Progenitor cell of endocrine pancreas (in vitro differentiated cells): ENCODE measurements at regions not wholly inside any gene's neighbourhood (a gene's known extent, or its start where the extent isn't known, plus 50 kb on each side); places are given as distances from the start of the nearest gene placed in this dataset.
"Not testable (repeated sequence)": the region's sequence is repeated elsewhere in the genome, so short reads cannot be mapped to it uniquely, and the experiment has no call there.

Experiments
- DNase-seq: peaks from one replicate; pipeline ENCODE4 v3.0.0; 2021; ENCODE audit warnings: low spot score; ENCODE audit not compliant: unreplicated experiment
- H3K27ac Mint-ChIP-seq: 2 replicates; pipeline ENCODE4 v1.8.0; 2021; ENCODE audit warnings: mild to moderate bottlenecking, moderate library complexity, mixed read lengths
- H3K27me3 Mint-ChIP-seq: 2 replicates; pipeline ENCODE4 v1.8.0; 2021; ENCODE audit warnings: mixed read lengths
- H3K36me3 Mint-ChIP-seq: 2 replicates; pipeline ENCODE4 v1.8.0; 2022; ENCODE audit warnings: mixed read lengths; ENCODE audit not compliant: insufficient read depth
- H3K4me1 Mint-ChIP-seq: 2 replicates; pipeline ENCODE4 v1.8.0; 2021; ENCODE audit warnings: low read depth, mixed read lengths
- H3K4me3 Mint-ChIP-seq: 2 replicates; pipeline ENCODE4 v1.8.0; 2021; ENCODE audit warnings: low read depth, mild to moderate bottlenecking, moderate library complexity, mixed read lengths
- H3K9me3 Mint-ChIP-seq: 2 replicates; pipeline ENCODE4 v1.8.0; 2021; ENCODE audit warnings: low read depth, mixed read lengths
- TF ChIP-seq, protein P1 (sequence below): fragments of 200-600 bp; sonication (generic); IDR thresholded peaks from one replicate; pipeline ENCODE4 v1.5.0; 2021; ENCODE audit warnings: antibody characterized with exemption, mild to moderate bottlenecking; ENCODE audit not compliant: unreplicated experiment

DNA sequence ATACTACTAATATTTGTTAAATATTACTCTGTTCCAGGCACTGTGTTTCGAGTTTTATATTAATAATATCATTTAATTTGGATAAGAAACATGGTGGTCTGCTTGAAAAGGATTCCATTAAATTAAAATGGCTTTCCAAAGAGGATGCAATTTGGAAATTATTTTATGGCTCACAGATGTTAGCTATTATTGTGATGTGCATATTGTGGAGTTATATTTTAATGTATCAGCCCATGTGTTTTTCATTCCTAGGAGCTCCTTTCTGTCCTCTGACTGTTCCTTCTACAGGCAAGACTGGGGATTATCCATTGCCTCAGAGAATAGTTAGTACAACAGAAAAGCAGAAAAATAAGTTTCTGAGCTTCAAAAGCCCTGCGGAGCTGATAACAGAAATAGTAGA lies 376.7 kb upstream of the PDZRN3 start:
- Mint-ChIP-seq H3K4me3 (no peak overlapping the region), H3K36me3 (no peaks in the 10 kb centered on the region), H3K27ac (no peak overlapping the region), H3K4me1 (peaks cover 13% of the 10 kb centered on the region), H3K9me3 (peaks cover 3% of the 10 kb centered on the region), H3K27me3 (peaks cover 2% of the 10 kb centered on the region)
- TF ChIP-seq, protein P1, sequence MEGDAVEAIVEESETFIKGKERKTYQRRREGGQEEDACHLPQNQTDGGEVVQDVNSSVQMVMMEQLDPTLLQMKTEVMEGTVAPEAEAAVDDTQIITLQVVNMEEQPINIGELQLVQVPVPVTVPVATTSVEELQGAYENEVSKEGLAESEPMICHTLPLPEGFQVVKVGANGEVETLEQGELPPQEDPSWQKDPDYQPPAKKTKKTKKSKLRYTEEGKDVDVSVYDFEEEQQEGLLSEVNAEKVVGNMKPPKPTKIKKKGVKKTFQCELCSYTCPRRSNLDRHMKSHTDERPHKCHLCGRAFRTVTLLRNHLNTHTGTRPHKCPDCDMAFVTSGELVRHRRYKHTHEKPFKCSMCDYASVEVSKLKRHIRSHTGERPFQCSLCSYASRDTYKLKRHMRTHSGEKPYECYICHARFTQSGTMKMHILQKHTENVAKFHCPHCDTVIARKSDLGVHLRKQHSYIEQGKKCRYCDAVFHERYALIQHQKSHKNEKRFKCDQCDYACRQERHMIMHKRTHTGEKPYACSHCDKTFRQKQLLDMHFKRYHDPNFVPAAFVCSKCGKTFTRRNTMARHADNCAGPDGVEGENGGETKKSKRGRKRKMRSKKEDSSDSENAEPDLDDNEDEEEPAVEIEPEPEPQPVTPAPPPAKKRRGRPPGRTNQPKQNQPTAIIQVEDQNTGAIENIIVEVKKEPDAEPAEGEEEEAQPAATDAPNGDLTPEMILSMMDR = no peak
- DNase-seq = no peak

DNA sequence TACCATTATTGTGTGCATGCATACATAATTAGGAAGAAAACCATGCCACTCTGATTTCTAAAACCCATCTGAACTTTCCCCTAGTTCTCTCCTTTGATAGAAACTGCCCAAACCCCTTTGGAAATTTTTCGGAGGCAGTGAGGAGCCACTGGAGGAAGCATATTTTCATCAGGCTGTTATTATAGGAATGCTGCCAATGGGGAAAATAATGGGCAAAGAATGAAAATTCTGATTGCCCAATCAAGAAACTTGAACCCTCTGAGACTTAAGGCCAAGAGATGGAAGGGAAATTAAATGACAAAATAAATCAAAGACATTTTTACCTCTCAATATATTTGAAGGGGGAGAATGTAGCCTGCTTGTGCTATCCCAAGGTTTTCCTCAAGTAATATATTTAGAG lies 376.0 kb upstream of the PDZRN3 start:
- Mint-ChIP-seq H3K9me3 (peaks cover 3% of the 10 kb centered on the region), H3K4me3 (no peak overlapping the region), H3K4me1 (peaks cover 13% of the 10 kb centered on the region), H3K27ac (no peak overlapping the region), H3K36me3 (no peaks in the 10 kb centered on the region), H3K27me3 (no peaks in the 10 kb centered on the region)
- no peak for DNase-seq
- TF ChIP-seq, protein P1 = no peak

DNA sequence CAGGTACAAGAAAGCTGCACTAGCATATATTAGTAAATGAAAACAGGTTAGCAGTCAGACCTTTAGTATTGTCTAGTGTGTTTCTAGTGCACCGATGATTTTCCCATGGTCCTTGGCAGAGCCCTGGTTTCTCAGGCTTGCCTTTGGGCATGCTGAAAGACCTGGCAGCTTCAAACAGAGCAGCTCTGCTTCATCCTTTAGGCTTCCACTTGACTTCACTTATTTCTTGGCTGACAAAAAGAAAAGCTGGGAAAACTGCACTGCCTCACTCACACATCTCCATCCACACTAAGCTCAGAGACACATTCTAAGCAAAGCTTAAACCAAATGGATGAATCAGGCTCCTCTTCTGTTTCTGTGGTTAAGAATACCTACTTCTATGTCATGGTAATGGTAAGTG lies 374.8 kb upstream of the PDZRN3 start:
- no peaks in the 10 kb centered on the region for H3K36me3 Mint-ChIP-seq
- TF ChIP-seq, protein P1 = no peak
- DNase-seq = no peak

DNA sequence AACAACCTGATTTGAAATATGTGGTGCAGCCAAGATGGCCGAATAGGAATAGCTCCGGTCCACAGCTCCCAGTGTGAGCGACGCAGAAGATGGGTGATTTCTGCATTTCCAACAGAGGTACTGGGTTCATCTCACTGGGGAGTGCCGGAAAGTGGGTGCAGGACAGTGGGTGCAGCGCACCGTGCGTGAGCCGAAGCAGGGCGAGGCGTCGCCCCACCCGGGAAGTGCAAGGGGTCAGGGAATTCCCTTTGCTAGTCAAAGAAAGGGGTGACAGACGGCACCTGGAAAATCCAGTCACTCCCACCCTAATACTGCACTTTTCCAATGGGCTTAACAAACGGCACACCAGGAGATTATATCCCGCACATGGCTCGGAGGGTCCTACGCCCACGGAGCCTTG lies 365.9 kb upstream of the PDZRN3 start:
- DNase-seq, H3K4me1 Mint-ChIP-seq, H3K27ac Mint-ChIP-seq, H3K4me3 Mint-ChIP-seq, H3K36me3 Mint-ChIP-seq: not testable (repeated sequence)
- H3K9me3 Mint-ChIP-seq = peaks cover 21% of the 10 kb centered on the region
- H3K27me3 Mint-ChIP-seq = peaks cover 15% of the 10 kb centered on the region

More for the DNA sequence above, 374.8 kb upstream of the PDZRN3 start:
- Mint-ChIP-seq H3K4me1 (peaks cover 13% of the 10 kb centered on the region), H3K9me3 (peaks cover 3% of the 10 kb centered on the region), H3K4me3 (no peak overlapping the region), H3K27ac (no peak overlapping the region), H3K27me3 (no peaks in the 10 kb centered on the region)

DNA sequence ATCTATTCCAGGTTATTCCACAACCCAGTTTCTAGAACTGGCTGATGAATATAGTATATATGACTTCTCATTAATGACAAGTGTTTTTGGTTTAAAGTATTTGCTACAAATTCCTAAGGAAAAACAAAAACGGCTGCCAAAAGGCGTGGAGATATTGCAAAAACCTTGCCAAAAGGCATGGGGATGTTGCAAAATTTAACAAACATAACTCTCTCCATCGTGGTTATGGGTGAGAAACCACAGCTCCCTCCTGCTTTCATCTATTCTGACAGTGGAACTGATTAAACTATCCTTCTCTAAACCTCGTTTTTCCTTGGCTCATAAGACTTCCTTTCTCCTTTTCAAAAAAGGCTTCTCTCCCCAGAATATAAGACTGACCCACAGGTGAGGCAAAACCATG lies 342.0 kb upstream of the PDZRN3 start:
- H3K27ac Mint-ChIP-seq = no peak overlapping the region
- H3K9me3 Mint-ChIP-seq = no peaks in the 10 kb centered on the region
- peaks cover 29% of the 10 kb centered on the region for H3K27me3 Mint-ChIP-seq
- DNase-seq = no peak
- H3K36me3 Mint-ChIP-seq = no peaks in the 10 kb centered on the region
- TF ChIP-seq, protein P1 = no peak
- peaks cover 3% of the 10 kb centered on the region for H3K4me1 Mint-ChIP-seq
- H3K4me3 Mint-ChIP-seq = no peak overlapping the region

DNA sequence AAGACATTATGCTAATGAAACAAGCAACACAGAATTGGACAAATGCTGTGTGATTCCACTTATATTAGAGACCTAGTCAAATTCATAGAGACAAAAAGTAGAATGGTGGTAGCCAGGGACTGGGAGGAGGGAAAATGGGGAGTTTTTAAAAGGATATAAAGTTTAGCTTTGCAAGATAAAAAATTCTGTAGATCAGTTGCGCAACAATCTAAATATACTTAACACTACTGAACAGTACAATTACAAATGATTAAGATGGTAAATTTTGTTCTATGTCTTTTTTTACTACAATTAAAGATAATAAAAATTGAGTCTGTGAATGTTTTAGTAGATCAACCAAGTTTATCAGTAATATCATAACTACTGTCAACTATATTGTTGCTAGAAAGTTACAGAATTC lies 340.1 kb upstream of the PDZRN3 start:
- H3K36me3 Mint-ChIP-seq = no peaks in the 10 kb centered on the region

More for the DNA sequence above, 340.1 kb upstream of the PDZRN3 start:
- H3K27ac Mint-ChIP-seq = no peak overlapping the region
- peaks cover 25% of the 10 kb centered on the region for H3K27me3 Mint-ChIP-seq
- peaks cover 2% of the 10 kb centered on the region for H3K4me1 Mint-ChIP-seq
- no peaks in the 10 kb centered on the region for H3K9me3 Mint-ChIP-seq
- TF ChIP-seq, protein P1 = no peak
- no peak for DNase-seq
- no peak overlapping the region for H3K4me3 Mint-ChIP-seq
